Fibroblast of mammary gland (primary cell): ENCODE measurements at regions not wholly inside any gene's neighbourhood (a gene's known extent, or its start where the extent isn't known, plus 50 kb on each side); places are given as distances from the start of the nearest gene placed in this dataset.

ENCODE experiments used
- DNase-seq: peaks from one replicate; pipeline ENCODE4 v3.0.0-alpha.2; 2010; ENCODE audit warnings: low read depth
- H3K4me3 ChIP-seq: 2 replicates; pipeline ENCODE4 v1.5.1; 2011; ENCODE audit warnings: low read depth, mild to moderate bottlenecking, low read length, moderate library complexity; ENCODE audit not compliant: control insufficient read depth
- CTCF ChIP-seq: conservative IDR thresholded peaks from 2 replicates; pipeline ENCODE4 v1.5.1; 2011; ENCODE audit warnings: low read depth, low read length, inconsistent platforms; ENCODE audit not compliant: control insufficient read depth, insufficient read depth

- no peak overlapping the region for H3K4me3 ChIP-seq
- no peak for TF ChIP-seq CTCF
- no peak for DNase-seq
Observed at GRCh38 chr2:183416753-183417152, 292.5 kb downstream of the NUP35 start.

GRCh38 chr2:183426825-183427224 is 302.6 kb downstream of the NUP35 start:
- no peak for TF ChIP-seq CTCF
- H3K4me3 ChIP-seq: no peak overlapping the region
- DNase-seq: no peak

GRCh38 chr2:183427558-183427957 is 303.3 kb downstream of the NUP35 start:
- DNase-seq: no peak
- no peak overlapping the region for H3K4me3 ChIP-seq
- no peak for TF ChIP-seq CTCF

GRCh38 chr2:183428881-183429280 is 304.6 kb downstream of the NUP35 start:
- no peak for DNase-seq
- no peak for TF ChIP-seq CTCF
- no peak overlapping the region for H3K4me3 ChIP-seq

- no peak for DNase-seq
- no peak for TF ChIP-seq CTCF
- no peak overlapping the region for H3K4me3 ChIP-seq
Observed at GRCh38 chr2:183438541-183438940, 314.3 kb downstream of the NUP35 start.

- peak; percentile 14 for DNase-seq
- no peak for TF ChIP-seq CTCF
- no peak overlapping the region for H3K4me3 ChIP-seq
Observed at GRCh38 chr2:183455056-183455455, 330.8 kb downstream of the NUP35 start.

- DNase-seq: no peak
- TF ChIP-seq CTCF: no peak
- no peak overlapping the region for H3K4me3 ChIP-seq
Observed at GRCh38 chr2:183456177-183456576, 331.9 kb downstream of the NUP35 start.
